ENCODE measurements at regions not wholly inside any gene's neighbourhood (a gene's known extent, or its start where the extent isn't known, plus 50 kb on each side); places are given as distances from the start of the nearest gene placed in this dataset.

DNA sequence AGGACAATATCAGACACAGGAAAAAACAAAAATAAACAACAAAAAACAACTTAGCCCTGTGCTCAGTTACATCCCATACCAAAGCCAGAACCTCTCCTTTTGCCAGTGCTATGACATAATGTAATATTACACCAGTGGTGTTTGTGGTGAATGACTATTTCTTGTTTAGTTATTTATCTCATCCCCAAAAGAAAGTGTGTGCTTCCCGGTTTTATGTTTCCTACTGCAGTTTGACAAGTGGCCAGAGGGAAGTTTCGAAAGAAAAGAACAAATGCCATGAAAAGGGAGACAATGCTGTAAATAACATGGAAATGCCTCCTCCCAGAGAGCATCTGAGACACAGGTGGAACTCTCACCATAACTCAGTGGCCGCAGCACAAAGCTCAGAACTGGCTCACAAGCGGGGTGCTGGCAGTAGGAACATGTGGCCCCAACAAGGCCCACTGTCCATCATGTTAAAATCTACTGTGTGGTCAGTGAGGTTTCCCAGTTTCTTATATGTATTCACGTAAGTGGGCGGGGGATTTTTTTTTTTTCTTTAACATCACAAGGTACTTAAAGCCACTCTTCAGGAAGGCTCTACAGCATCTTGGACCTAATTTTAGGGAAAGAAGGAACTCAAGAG is 158.2 kb downstream of the BARHL2 start:
- DNase-seq (ENCODE audit: low spot score): no peak

DNA sequence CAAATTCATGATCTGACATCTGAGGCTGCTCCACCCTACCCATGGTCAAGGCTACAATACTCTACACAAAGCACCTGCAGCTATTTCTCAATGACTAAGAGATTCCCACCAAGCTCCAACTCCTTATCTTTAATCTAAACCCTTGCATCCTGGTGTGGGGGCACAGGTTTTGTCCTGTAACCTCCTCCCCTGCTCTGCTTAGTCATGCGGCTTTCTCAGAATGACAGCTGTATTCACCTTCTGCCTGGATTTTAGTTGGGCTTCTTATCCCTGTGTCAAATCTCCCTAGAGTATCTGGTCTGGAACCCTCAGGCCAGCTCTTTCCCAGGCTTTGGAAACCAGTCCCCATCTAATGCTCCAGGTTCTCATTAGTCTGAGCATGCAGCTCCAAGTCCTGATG is 159.0 kb downstream of the BARHL2 start:
- no peak for DNase-seq (ENCODE audit: low spot score)

DNA sequence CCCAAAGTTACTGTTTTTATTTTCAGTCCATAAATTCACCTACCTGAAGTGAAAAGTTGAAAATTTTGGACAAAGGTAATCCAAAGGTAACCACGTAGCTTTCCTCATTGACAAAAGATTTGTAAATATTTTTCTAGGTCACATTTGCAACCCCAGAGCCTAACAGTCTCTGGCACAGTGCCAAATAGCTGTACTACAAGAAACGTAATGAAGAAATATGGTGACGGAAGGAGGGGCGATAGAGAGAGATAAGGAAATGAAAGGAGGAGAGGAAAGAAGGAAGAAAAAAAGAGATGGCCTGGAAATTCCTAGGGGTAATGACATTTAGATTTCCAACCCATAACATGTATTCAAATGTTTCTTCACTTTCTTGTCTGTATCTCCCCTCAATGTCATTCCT is 159.4 kb downstream of the BARHL2 start:
- no peak for DNase-seq (ENCODE audit: low spot score)

DNA sequence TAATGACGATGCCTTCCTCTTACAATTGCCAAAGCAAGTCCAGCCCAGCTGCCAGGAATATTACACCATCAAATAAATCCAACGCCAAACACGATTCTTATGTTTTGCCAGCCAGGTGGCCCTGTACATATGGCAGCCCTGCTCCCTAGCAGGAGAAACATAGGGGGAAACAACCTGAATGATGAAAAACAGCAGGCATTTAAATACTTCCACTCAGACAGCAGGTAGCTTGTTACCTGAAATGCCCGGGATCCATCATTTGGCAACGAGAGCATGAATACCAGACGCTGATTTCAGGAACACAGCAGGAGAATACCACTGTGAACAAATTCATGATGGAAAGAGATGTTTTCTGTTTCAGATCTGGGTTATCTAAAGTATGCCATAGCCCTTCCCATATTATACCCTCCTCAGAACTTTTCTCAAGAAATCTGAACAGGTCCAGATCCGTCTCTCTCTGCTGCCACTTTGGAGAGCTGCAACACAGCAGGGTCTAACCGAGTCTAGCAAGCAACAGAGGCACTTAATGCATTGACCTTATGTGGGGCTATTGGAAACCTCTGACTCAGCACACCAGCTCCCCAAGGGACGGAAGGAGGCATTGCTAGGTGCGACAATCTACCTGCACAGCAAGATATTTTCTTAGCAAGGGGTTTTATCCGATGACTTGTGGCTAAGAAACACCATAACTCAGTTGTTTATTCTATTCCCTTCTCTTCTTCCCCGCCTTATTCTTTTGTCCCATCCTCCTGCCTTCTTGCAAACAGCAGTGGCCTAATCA is 166.3 kb downstream of the BARHL2 start:
- no peak for DNase-seq (ENCODE audit: low spot score)

DNA sequence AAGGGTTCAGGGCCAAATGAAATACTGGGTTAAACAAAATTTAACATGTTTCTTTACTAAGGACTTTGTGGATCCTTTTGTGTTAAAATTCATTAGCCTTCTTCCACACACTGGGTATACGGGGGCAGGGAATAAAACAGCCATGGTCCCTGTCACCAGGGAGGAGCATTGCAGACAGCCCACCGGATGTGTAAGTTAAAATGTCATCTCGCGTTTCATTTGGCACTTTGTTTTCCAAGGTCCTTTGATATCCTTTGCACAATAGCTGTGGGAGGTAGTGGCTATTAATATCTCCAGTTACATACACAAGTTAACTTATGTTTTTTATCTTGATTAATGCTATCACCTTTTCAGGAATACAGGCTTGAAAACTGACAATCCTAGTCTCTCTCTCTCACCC is 172.7 kb downstream of the BARHL2 start:
- no peak for DNase-seq (ENCODE audit: low spot score)

DNA sequence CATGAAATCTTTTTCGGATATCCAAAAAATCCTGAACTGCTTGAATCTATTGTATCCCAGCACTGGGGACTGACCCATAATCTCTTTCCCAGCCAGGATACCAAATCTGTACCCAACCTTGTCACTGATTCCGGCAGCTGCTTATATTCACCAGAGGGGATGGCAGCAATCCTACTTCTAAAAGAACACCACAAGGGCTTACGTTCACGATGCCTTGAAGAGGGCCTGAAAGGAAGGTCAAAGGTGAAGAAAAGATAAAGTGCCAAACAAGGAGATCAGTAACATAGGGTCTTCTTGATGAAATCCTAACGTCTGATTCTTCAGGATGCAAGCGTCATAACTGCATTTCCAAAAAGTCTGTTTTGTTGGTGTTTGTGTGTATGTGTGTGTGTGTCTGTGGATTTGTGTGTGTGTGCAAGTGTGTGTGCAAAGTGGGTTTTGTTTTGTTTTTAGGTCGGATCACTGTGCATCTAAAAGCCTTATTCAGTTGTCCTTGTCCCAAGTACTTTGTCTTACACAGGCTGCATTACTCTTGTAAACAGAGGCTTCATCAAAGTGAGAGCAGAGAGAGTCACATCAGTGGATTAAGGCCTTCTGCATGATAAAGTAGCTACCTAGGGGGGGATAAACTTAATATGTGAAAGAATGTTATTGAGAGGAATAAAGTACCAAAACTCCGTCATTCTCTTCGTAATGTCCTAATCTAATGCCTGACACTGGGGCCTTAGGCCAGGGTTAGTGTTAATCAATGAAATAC is 179.3 kb downstream of the BARHL2 start:
- DNase-seq (ENCODE audit: low spot score): no peak

DNA sequence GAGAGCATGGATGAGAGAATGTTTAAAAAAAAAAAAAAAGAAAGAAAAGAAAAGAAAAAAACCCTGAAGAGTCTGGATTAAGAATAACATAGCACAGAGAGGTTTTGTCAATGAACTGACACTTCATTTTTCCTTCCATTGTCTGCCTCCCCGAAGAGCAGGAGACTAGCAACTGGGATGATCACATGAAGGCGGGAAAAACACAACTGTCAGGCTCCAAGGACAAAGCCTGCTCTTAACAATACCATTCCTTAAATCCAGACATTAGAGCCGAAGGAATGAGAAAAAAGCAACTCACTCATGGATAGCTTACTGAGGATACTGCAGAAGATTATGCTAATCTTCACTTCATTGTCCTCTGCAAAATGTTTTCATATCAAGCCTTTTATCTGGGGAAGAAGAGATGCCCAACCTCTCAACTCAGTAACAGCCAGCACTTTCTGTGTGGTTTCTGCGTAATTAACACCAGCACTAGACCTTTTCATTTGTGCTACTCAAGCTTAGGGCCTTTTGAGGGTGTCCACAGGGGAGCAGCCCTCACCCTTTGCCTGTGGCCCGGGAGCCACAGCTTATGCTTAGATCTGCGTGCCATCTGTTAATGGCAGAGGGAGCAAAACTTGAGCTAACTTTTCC is 182.3 kb downstream of the BARHL2 start:
- DNase-seq (ENCODE audit: low spot score): no peak

DNA sequence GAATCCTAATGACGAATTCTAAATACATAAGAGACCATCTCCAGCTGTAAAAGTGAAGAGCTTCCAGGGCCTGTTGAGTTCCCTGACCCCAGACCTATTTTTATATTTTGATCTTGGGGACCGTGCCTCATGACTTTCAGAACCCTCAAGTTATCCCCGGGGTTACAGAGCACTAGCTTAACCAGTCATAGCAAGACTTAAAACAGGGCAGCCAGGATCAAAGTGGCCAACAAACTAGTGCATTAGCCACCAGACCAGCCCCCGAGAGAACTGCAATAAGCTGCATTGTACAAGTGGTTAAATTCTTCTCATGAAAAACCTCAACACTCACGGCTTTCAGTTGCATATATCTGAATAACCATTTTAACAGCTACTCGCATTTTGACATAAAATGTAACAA is 183.0 kb downstream of the BARHL2 start:
- DNase-seq (ENCODE audit: low spot score): no peak

DNA sequence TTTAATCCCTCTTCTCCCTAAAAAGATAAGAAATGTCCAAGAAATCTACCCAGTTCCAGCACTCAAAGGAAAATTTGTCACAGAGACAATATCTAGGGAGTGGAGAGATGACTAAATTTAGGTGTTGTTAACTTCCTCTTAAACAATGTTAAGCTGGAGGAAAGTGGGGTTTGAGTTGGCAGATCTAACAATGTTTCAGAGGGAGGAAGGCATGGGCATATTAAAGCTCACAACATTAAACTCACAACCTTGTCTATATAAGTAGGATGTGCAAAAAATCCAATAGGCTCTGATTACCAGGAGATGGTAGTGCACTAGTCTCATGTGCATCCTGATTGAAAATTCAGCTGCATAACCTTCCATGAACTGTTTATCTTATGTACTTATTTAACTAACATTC is 190.1 kb downstream of the BARHL2 start:
- DNase-seq (ENCODE audit: low spot score): no peak

DNA sequence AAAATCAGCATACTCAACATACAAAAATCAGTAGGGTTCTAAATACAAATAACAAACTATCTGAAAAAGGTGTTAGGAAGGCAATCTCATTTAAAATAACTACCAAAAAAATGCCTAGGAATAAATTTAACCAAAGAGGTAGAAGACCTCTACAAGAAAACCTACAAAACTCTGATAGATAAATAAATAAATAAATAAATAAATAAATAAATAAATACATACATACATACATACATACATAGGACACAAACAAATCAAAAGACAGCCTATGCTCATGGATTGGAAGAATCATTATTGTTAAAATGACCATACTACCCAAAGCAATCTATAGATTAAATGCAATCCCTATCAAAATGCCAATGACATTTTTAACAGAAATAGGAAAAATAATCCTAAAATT is 194.7 kb downstream of the BARHL2 start:
- no peak for DNase-seq (ENCODE audit: low spot score)

DNA sequence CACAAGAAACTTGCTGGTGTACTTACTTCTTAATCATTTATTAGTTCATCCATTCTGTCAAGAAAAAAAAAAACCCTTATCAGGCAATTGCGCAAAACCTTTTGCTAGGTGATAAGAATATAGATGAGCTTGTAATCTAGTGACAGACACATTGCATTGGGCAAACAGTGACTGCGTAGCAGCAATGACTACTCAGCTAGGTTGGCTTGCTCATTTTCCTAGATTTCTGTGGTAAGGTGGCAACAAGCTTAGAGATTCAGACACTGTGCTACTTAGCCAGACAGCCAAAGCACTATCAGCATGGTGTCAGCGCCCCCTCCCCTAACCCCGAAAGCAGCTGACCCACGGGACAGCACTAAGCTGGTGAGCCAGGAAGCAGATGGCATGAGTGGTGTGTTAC is 203.1 kb downstream of the BARHL2 start:
- DNase-seq (ENCODE audit: low spot score): no peak

DNA sequence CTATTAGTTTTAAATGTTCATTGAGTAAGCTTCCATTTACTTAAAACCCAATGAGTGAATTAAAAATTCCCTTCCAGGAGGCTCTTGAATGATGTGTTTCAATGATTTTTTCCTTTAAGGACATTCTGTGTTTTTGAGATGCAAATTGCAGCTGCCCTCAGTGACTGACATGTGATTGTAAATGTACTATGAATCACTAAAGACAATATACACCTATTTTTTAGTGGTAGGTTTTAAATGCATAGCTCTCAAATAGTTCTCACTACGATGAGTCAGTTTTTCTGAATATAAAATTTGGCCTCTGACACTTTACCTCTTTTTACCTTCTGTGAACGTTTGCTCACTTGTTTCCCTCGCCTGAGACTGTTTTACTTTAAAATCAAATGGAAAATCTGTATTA is 204.7 kb downstream of the BARHL2 start:
- no peak for DNase-seq (ENCODE audit: low spot score)

DNA sequence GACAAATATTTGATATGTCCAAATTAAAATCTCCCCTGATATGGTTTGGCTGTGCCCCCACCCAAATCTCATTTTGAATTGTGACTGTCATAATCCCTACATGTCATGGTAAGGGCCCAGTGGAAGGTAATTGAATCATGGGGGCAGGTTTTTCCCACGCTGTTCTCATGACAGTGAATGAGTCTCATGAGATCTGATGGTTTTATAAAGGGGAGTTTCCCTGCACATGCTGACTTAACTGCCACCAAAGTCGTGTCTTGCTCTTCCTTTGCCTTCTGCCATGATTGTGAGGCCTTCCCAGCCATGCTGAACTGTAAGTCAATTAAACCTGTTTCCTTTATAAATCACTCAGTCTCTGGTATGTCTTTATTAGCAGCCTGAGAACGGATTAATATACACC is 207.0 kb downstream of the BARHL2 start:
- DNase-seq (ENCODE audit: low spot score): no peak

DNA sequence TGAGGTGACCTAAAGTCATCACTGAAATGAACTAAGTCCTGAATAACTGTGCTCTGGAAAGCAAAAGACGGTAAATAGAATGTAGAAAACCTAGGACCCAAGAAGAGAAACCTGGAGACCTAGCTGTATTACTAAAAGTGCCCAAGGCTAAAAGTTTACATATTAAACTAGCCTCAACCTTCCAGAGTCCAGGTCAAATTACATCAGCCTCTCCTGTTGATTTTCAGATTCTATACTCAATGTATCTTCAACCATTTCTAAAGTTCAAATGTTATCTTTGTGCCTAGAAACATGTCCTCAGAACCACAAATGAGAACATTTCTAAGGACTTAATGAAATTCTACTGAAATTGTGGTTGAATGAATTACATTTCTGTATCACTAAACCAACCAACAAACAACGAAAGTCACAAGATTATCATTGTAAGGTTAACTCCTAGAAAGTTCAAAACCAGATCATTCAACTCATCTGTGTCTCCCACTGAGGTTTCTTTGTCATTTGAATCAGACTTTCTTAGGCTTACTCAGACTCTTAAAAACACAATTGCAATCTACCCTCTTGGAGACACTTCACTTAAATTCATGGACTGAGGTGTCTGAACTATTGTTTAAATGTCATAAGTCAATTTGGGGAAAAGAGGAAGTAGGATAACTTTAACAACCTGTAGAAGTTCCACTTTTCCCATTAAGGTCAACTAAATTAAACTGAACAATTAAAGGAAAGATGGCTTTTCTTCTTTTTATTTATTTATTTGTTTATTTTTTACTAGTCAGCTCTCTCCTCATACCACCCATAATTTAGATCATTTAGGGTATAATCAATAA is 207.7 kb downstream of the BARHL2 start:
- DNase-seq (ENCODE audit: low spot score): no peak

DNA sequence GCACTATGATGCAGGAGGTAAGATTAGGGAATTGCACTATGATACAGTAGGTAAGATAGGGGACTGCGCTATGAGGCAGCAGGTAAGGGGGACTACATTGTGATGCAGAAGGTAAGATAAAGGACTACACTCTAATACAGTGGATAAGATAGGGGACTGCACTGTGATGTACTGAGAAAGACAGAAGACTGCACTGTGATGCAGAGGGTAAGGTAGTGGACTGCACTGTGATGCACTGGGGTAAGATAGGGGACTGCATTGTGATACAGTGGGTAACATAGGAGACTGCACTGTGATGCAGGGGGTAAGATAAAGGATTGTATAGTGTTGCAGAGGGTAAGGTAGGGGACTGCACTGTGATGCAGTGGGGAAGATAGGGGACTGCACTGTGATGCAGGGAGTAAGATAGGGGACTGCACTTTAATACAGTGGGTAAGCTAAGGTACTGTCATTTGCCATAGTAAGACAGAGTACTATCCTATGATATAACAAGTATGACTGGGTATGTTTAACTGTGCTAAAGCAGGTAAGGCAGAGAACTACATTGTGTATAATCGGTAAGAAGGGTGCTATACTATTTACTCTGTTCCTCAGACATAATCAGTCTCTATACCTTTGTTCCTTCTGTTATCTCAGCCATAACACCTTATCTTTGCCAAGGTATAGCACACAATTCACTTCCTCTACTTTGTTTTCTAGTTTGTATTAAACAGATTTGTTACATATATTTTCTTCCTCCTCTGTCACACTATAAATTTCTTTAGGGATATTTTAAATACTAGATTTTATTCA is 208.5 kb downstream of the BARHL2 start:
- no peak for DNase-seq (ENCODE audit: low spot score)

DNA sequence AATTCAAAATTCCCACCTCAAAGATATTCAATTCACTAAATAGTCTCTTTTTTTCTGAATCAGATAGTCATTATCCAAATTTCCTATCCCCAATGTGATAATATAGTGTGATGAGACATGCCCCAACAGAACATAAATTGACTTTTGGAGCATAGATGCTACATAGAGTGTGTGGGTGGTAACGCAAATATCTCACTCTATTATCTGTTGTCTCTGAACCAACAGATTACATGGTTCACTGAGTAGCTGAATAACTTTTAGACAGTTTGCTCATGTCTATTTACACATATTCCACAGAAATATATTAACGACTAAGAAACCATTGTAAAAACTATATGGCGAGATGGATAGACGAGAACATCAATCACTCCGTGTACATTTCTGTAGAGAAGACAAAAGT is 209.9 kb downstream of the BARHL2 start:
- DNase-seq (ENCODE audit: low spot score): no peak

DNA sequence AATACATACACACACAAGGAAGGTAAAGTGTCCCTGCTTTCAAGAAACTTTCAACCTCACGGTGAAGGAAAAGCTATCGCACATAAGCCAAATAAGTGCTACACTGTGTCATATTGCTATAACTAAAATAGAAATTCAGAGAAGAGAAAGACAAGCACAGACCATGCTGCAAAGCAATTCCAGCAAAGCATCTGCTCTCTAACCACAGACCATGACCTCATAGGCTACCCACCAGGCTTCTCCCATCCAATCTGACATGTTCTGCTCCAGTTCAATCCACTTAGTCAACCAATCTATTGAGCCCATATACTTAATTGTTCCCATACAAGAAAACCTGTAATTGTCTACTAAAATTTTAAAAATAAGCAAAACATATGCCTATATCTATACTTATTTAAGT is 211.3 kb downstream of the BARHL2 start:
- DNase-seq (ENCODE audit: low spot score): no peak

DNA sequence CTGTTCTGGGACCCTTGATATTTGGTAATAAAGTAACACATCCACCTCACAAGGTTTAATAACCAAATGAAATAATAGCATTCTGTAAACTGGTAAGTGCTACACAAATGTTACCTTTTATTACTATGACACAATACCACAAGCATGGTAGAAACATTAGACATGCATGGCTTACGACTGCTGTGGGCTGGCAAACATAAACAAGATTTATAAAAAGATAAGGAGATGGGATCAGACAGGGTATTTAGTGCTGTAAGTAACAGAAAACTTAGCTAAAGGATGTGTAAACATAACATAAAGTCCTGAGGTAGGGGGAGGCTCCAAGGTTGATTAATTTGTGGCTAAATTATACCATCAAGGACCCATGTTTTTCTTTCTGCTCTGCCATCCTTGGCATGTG is 212.6 kb downstream of the BARHL2 start:
- DNase-seq (ENCODE audit: low spot score): no peak

DNA sequence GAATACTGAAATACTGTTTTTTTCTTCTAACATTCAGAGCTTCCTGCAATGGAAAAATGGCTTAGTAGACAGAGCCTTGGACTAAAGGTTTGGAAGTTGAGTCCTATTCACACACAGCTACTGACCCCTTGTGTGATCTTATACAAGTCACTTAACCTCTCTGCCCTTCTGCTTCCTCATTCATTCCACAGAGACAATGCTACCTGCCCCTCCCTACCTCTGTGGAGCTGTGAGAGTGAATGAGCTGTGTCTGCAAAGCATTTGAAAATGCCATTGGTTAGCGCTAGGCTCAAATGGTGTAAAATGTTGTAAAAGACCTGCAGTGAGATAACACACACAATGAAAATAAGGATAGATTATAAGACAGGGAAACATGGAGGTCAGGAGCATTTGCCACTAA is 214.4 kb downstream of the BARHL2 start:
- DNase-seq (ENCODE audit: low spot score): no peak

DNA sequence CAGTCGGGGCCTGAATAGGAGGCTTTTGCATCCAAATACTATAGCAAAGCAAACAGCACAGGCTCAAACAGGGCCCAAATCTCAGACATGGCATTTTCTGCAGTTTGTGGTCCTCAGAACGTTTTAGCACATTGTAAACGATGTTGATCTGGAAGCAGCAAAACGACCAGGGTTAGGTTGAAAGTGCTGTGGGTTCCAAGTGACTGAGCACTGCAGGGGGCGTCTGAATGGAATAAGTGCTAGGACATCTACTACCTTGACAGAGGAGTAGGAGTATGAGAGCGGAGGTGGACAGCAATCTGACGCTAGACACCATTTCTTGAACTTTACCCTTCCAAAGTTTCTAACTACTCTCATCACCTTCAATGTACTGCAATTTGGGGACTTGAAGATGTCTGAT is 214.9 kb downstream of the BARHL2 start:
- DNase-seq (ENCODE audit: low spot score): no peak

DNA sequence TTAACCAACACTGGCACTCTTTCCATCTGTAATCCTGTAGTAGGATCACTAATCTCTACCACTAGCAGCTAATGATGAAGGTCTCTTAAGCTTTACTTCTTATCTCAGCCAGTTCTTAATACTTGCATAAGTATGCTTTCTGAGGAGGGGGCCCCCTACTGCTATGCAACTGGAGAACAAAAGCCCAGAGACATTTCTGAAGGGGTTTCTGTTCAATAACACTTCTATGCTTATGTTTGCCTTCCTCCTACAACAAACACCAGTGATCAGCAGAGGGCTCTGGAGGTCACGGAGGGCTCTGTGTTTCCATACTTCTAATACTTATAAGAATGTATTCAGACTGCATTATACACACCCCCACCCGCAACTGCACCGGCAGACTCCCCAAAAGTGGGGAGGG is 215.8 kb downstream of the BARHL2 start:
- no peak for DNase-seq (ENCODE audit: low spot score)

Data from hematopoietic multipotent progenitor cell treated with erythropoietin and hydrocortisone succinate and interleukin-3 and kit ligand, for 15 days (in vitro differentiated cells).